Astrocyte of the cerebellum (primary cell): ENCODE measurements at regions not wholly inside any gene's neighbourhood (a gene's known extent, or its start where the extent isn't known, plus 50 kb on each side); places are given as distances from the start of the nearest gene placed in this dataset.

Experiments
- DNase-seq: peaks from one replicate; pipeline ENCODE4 v3.0.0-alpha.2; 2011; ENCODE audit warnings: low read depth
- H3K4me3 ChIP-seq: 2 replicates; pipeline ENCODE4 v1.5.1; 2011; ENCODE audit warnings: mild to moderate bottlenecking, low read depth, low read length, moderate library complexity
- in situ Hi-C: cut with HindIII; loops from 2 replicates; pipeline ENCODE4 v1.10.0; 2017; ENCODE audit warnings: low sequenced_read_pairs
- TF ChIP-seq, protein P1 (sequence below): IDR thresholded peaks from 2 replicates; pipeline ENCODE4 v1.5.1; 2012; ENCODE audit warnings: low read length, low read depth, moderate library complexity, mild to moderate bottlenecking; ENCODE audit errors: missing control alignments

DNA sequence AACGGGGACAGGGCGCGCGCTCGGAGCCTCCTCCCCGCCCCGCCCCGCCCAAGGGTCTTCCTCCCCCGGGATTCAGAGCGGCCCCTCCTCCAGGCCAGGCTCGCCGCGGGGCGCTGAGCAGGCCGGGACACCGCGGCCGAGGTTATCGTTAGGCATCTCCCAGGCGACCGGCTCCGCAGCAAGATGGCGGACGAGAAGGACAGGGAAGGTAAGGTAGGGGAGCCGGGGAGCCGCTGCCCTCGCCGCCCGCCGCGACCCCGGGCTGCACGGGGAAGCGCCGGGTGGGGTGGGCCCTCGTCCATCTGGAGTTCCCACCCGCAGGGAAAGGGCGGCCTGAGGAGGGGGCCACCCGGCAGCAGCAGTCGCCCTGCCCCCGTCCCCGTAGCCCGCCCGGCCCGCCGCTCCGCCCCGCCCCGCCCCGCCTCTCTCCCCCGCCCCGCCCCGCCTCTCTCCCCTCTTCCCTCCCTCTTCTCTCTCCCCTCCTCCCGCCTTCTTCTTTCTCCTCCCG lies 105.9 kb upstream of the HNRNPU start:
- H3K4me3 ChIP-seq, result peak overlapping the region; percentile 54
- no peak for DNase-seq
- TF ChIP-seq, protein P1, sequence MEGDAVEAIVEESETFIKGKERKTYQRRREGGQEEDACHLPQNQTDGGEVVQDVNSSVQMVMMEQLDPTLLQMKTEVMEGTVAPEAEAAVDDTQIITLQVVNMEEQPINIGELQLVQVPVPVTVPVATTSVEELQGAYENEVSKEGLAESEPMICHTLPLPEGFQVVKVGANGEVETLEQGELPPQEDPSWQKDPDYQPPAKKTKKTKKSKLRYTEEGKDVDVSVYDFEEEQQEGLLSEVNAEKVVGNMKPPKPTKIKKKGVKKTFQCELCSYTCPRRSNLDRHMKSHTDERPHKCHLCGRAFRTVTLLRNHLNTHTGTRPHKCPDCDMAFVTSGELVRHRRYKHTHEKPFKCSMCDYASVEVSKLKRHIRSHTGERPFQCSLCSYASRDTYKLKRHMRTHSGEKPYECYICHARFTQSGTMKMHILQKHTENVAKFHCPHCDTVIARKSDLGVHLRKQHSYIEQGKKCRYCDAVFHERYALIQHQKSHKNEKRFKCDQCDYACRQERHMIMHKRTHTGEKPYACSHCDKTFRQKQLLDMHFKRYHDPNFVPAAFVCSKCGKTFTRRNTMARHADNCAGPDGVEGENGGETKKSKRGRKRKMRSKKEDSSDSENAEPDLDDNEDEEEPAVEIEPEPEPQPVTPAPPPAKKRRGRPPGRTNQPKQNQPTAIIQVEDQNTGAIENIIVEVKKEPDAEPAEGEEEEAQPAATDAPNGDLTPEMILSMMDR, result no peak
- in situ Hi-C loops, result no loop called here

DNA sequence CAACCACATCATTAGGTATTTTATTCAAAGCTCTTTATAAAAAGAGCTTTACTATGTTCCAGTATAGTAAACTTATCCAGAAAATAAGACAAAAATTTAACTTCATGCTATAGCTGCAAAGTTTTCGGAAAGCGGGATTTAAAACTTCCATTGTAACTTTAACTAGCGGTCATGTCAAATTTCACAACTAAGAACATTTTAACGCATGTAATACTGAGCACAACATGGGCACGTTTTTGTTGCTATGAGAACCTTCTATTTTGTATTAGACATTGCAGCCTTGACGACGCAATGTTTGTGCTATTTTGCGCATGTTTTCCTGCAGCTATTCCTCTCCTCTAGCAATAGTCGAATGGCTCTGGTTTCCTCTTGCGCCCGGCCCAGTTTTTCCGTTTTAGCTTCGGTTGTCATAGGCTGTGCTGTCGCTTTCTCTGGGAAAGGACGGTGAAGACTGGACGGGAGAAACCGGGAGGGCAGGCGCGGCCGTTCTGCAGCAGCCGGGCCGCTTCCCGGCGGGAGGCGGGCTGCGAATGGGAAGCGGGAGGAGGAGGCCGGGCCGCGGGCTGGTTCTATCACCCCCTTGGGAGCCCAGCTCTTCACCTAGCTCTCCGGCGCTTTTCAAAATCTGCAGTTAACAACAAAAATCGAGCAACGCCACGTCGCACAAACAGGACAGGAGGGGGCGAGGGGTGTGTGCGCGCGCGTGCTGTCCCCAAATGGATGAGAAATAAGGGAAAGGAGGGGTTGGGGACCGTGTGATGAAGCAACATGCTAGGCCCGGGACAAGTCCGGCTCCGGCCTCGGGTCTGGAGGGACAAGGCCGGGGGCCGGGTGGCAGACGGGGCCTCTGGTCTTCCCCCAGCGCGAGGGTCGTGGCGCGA lies 105.3 kb upstream of the HNRNPU start:
- DNase-seq, result peak; percentile 83
- H3K4me3 ChIP-seq, result peak overlapping the region; percentile 54
- in situ Hi-C loops, result no loop called here
- TF ChIP-seq, protein P1, result no peak

DNA sequence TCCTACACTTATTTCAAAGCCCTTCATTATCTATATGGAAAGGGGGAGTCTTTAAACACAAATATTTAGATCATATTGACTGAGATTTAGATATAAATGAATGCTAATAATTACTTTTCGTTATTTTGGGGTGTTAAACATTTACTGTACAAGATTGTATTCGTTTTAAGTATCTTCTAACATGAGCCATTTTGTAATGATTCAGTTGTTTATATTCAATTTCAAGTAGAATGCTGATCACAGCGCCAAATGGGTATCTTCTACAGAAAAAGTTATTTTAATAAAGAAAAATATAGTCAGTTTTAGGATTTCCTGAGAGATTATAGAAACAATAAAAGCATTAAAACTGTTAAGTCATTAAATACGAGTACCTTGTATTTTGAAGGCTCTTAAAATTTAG lies 104.5 kb upstream of the HNRNPU start:
- no peak for DNase-seq
- TF ChIP-seq, protein P1, result no peak
- in situ Hi-C loops, result no loop called here
- no peak overlapping the region for H3K4me3 ChIP-seq

DNA sequence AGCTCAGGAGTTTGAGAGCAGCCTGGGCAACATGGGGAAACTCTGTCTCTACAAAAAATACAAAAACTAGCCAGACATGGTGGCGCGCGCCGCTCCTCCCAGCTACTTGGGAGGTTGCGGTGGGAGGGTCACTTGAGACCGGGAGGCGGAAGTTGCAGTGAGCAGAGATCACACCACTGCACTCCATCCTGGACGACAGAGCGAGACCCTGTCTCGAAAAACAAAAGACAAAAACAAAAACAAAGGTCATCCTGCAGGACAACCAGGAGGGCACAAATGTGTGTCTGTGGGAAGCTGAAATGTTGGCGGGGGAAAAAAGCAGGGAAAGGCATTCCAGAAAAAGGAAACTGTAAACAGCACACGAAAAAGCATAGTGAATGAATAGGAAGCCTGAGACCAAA lies 104.1 kb upstream of the HNRNPU start:
- no peak for DNase-seq
- TF ChIP-seq, protein P1, result no peak
- in situ Hi-C loops, result no loop called here
- no peak overlapping the region for H3K4me3 ChIP-seq

DNA sequence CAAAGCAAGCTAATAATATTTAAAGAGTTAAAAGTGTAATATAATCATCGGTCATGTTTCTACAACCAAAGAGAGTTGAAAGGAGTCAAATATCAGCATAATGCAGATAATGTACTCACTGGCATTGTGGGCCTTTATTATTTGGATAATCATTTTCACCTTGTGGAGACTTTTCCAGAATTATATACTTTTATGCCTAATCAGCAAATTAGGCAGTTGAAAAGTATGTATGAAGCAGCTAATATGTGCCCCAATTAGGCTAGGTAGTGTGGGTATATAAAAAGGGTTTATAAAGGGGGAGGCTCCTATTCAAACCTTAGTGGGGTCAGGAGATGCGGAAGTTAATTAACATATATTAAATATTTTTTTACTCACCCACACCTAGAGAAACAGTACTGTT lies 102.8 kb upstream of the HNRNPU start:
- no peak for DNase-seq
- TF ChIP-seq, protein P1, result no peak
- in situ Hi-C loops, result no loop called here
- no peak overlapping the region for H3K4me3 ChIP-seq

DNA sequence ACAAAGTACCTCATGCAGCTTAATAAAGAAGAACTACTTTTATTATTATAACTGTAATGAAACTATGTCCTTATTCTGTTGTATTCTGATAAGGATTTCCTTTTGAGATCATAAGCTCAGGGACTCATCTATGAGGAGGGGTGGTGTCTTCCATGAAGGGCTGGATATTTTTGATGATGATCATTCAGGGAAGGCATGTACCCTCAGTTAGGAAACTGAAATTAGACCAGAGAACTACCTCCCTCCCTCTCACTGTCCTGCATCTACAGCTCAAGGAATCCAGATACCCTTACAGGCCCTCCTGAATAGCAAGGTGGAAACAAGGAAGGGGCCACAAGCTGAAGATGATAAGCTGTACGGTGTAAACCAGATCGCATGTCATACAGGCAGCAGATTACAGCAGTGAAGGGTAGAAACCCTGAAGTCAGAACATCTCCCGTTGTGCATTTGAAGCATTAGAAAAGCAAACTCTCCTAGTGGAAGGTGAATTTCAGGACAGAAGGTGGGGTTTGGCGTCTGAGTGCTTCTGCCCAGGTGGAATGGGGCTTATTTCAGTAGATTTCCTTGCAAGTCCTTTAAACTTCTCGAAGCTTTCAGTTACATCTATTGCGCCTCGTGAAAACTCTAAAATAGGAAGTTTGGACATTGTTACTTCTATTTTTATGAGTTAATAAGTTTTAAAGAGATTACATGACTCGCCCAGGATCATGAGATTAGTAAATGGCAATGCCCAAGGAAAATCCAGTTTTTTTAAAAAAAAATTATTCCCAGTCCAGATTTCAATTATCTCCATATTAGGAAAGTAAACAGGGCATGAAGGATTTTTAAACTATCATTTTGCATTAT lies 101.1 kb upstream of the HNRNPU start:
- DNase-seq, result no peak
- TF ChIP-seq, protein P1, result no peak

More for the DNA sequence above, 101.1 kb upstream of the HNRNPU start:
- H3K4me3 ChIP-seq, result no peak overlapping the region
- in situ Hi-C loops, result no loop called here
